CD14-positive monocyte (primary cell): ENCODE measurements at regions not wholly inside any gene's neighbourhood (a gene's known extent, or its start where the extent isn't known, plus 50 kb on each side); places are given as distances from the start of the nearest gene placed in this dataset.

Experiments used
- DNase-seq, 3 donors: peaks; one replicate each; pipeline ENCODE4 v3.0.0-alpha.2; 2011 to 2022
- H2AFZ ChIP-seq: 2 replicates; pipeline ENCODE4 v1.6.0; 2012; ENCODE audit warnings: mild to moderate bottlenecking, low read depth, low read length, inconsistent platforms; ENCODE audit not compliant: insufficient read depth, poor library complexity, severe bottlenecking
- H3K27ac ChIP-seq, 2 donors: 1 replicate in 1 of 2; 2 replicates in 1 of 2; pipeline ENCODE4 v1.5.1; 2012 to 2013; ENCODE audit warnings: low read length in 2 of 2, control low read depth in 1 of 2, inconsistent platforms in 1 of 2, low read depth in 1 of 2, mild to moderate bottlenecking in 1 of 2
- H3K27me3 ChIP-seq, 2 donors: one replicate each; pipeline versions ENCODE4 v1.6.0 to v1.6.1; 2011 to 2013; ENCODE audit warnings: low read length in 2 of 2; ENCODE audit not compliant: control insufficient read depth in 2 of 2, insufficient read depth in 2 of 2
- H3K36me3 ChIP-seq, 2 donors: replicated peaks in 1 of 2; 1 replicate in 1 of 2; 2 replicates in 1 of 2; pipeline versions ENCODE4 v1.5.1 to v1.6.1; 2012 to 2013; ENCODE audit warnings: low read length in 2 of 2, control low read depth in 1 of 2, inconsistent platforms in 1 of 2, mild to moderate bottlenecking in 1 of 2; ENCODE audit not compliant: insufficient read depth in 2 of 2, control insufficient read depth in 1 of 2
- H3K4me1 ChIP-seq, 2 donors: 1 replicate in 1 of 2; 2 replicates in 1 of 2; pipeline versions ENCODE4 v1.5.1 to v1.6.1; 2012 to 2013; ENCODE audit warnings: low read length in 2 of 2, control low read depth in 1 of 2, inconsistent platforms in 1 of 2, mild to moderate bottlenecking in 1 of 2, moderate library complexity in 1 of 2; ENCODE audit not compliant: insufficient read depth in 2 of 2, control insufficient read depth in 1 of 2
- H3K4me2 ChIP-seq: replicated peaks from 2 replicates; pipeline ENCODE3; 2012; ENCODE audit warnings: low read length, moderate library complexity, mild to moderate bottlenecking; ENCODE audit not compliant: poor library complexity, severe bottlenecking; ENCODE audit errors: extremely low read depth
- H3K4me3 ChIP-seq, 3 experiments: fragments of 200-600 bp in 1 of 3; sonication (generic) in 1 of 3; replicated peaks in 1 of 3; 1 replicate in 2 of 3; 2 replicates in 1 of 3; pipeline ENCODE4 v1.5.1; 2011 to 2013; ENCODE audit warnings: low read length in 3 of 3, mild to moderate bottlenecking in 3 of 3, control low read depth in 2 of 3, low read depth in 2 of 3, inconsistent platforms in 1 of 3, moderate library complexity in 1 of 3
- H3K79me2 ChIP-seq: 2 replicates; pipeline ENCODE4 v1.6.0; 2012; ENCODE audit warnings: mild to moderate bottlenecking, control low read depth, inconsistent platforms, low read length, moderate library complexity; ENCODE audit not compliant: insufficient read depth
- H3K9ac ChIP-seq: 2 replicates; pipeline ENCODE4 v1.6.0; 2017; ENCODE audit warnings: low read length, mild to moderate bottlenecking; ENCODE audit not compliant: insufficient read depth, poor library complexity, severe bottlenecking
- H3K9me3 ChIP-seq, 2 donors: replicated peaks in 1 of 2; 1 replicate in 1 of 2; 2 replicates in 1 of 2; pipeline versions ENCODE4 v1.5.1 to v1.6.1; 2012 to 2013; ENCODE audit warnings: low read length in 2 of 2, control low read depth in 1 of 2; ENCODE audit not compliant: control insufficient read depth in 1 of 2, insufficient read depth in 1 of 2
- H4K20me1 ChIP-seq: 2 replicates; pipeline ENCODE4 v1.6.0; 2012; ENCODE audit warnings: mild to moderate bottlenecking, low read length, control low read depth, moderate library complexity; ENCODE audit not compliant: insufficient read depth
- H3K27ac Mint-ChIP-seq, 7 donors: one replicate each; pipeline ENCODE4 v1.8.0; 2020; ENCODE audit warnings: mild to moderate bottlenecking in 7 of 7, mixed read lengths in 7 of 7, moderate library complexity in 6 of 7, inconsistent platforms in 2 of 7
- H3K27me3 Mint-ChIP-seq, 3 donors: one replicate each; pipeline ENCODE4 v1.8.0; 2021 to 2022; ENCODE audit warnings: low read depth in 3 of 3, mild to moderate bottlenecking in 3 of 3, mixed read lengths in 3 of 3, moderate library complexity in 3 of 3, inconsistent platforms in 1 of 3
- H3K36me3 Mint-ChIP-seq, 2 donors: one replicate each; pipeline ENCODE4 v1.8.0; 2020; ENCODE audit warnings: mixed read lengths in 2 of 2, inconsistent platforms in 1 of 2, mild to moderate bottlenecking in 1 of 2
- H3K4me1 Mint-ChIP-seq: one replicate; pipeline ENCODE4 v1.8.0; 2020; ENCODE audit warnings: mild to moderate bottlenecking, mixed read lengths
- H3K4me3 Mint-ChIP-seq, 2 donors: one replicate each; pipeline ENCODE4 v1.8.0; 2020; ENCODE audit warnings: mild to moderate bottlenecking in 2 of 2, mixed read lengths in 2 of 2, moderate library complexity in 1 of 2
- H3K9me3 Mint-ChIP-seq, 7 donors: one replicate each; pipeline ENCODE4 v1.8.0; 2020 to 2022; ENCODE audit warnings: mixed read lengths in 7 of 7, mild to moderate bottlenecking in 6 of 7, moderate library complexity in 6 of 7, inconsistent platforms in 2 of 7
- WGBS: methylation state at CpG from one replicate; pipeline ENCODE4 v1.1.5; 2013; ENCODE audit warnings: missing lambda C conversion rate; ENCODE audit not compliant: insufficient coverage; 5-methylcytosine and 5-hydroxymethylcytosine counted together
- intact Hi-C, 2 donors: fragments of 100-400 bp; cut with micrococcal nuclease; formaldehyde crosslinking; loops; one replicate each; pipeline versions ENCODE4 v1.15.0 to v1.15.1; 2023
- TF ChIP-seq, protein P1 (sequence below): fragments of 200-600 bp; IDR thresholded peaks from one replicate; pipeline ENCODE4 v1.8.0; 2022; ENCODE audit warnings: antibody characterized with exemption, mild to moderate bottlenecking

DNA sequence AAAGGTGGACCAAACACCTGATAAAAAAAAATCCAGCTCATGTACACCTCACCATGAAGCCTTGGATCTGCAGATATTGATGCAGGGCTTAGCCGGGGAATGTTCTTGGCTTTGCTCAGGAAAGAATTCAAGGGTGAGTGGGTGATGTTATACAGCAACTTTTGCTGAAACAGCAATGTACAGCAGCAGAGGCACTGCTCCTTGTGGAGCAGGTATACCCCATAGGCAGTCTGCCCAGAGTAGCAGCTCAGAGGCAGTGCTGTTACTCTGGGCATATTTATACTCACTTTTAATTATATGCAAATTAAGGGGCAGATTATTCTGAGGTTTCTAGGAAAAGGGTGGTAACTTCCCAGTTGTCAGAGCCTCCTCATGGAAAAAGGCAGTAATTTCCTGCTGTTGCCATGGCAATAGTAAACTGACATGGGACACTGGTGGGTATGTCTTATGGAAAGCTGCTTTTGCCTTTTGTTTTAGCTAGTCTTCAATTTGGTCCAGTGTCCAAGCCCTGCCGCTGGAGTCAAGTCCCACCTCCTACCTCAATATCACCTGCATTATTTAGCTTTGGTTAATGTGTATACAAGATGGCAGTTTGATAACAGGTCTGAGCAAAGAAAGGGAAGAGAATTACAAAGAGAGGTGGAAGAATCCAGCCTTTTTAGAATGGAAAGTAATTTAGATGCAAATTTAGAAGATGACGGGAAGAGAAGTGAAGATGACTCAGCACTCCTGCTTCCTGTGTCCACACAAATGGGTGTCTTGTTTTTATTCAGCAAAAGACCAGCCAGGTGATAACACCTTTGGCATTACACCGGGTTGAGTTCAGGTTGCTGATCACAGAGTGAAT, 110.1 kb upstream of the JAG1 start:
- H3K36me3 Mint-ChIP-seq = no peaks in the 10 kb centered on the region
- no peak for DNase-seq
- H3K36me3 ChIP-seq = no peaks in the 10 kb centered on the region

DNA sequence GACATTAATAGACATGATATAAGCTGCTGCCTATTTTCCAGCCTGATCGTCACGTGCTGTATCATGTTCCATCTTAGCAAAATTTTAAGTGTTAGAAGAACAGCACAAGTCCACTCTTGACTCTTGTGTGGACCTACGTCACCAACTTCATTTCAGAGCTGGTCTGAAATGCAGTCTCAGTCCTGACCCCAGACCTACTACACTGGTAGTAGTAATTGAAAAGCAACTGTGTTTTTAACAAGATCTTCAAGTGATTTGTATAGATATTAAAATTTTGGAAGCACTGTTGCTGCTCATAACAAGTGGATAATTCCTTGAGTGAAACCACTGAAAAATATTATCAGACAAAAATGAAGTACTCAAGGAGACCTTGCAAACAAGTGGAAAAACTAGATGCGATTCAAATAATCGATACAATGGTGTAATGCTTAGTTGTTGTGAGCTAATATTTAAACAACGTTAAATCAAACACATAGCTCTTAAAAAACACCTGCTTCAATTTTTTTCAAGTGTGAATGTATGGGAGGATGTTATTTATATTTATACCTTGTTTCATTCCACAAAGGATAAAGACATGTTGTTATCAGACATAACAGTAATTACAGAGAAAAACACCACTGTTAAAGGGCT, 110.9 kb upstream of the JAG1 start:
- Histone ChIP-seq H3K4me2 (no peak overlapping the region), H3K27ac (no peak overlapping the region), H3K36me3 (no peaks in the 10 kb centered on the region), H4K20me1 (no peaks in the 10 kb centered on the region), H3K9me3 (no peaks in the 10 kb centered on the region), H3K79me2 (no peaks in the 10 kb centered on the region), H2AFZ (no peak overlapping the region), H3K4me1 (no peaks in the 10 kb centered on the region), H3K9ac (no peak overlapping the region), H3K27me3 (peaks cover 0 to 2% of the 10 kb centered on the region in 2 donors), H3K4me3 (no peak overlapping the region)
- H3K9me3 Mint-ChIP-seq = peaks cover 0 to 1% (median 0%) of the 10 kb centered on the region in 7 donors
- peaks cover 2% of the 10 kb centered on the region for H3K4me1 Mint-ChIP-seq
- peaks cover 0 to 4% (median 3%) of the 10 kb centered on the region in 3 donors for H3K27me3 Mint-ChIP-seq
- TF ChIP-seq, protein P1, sequence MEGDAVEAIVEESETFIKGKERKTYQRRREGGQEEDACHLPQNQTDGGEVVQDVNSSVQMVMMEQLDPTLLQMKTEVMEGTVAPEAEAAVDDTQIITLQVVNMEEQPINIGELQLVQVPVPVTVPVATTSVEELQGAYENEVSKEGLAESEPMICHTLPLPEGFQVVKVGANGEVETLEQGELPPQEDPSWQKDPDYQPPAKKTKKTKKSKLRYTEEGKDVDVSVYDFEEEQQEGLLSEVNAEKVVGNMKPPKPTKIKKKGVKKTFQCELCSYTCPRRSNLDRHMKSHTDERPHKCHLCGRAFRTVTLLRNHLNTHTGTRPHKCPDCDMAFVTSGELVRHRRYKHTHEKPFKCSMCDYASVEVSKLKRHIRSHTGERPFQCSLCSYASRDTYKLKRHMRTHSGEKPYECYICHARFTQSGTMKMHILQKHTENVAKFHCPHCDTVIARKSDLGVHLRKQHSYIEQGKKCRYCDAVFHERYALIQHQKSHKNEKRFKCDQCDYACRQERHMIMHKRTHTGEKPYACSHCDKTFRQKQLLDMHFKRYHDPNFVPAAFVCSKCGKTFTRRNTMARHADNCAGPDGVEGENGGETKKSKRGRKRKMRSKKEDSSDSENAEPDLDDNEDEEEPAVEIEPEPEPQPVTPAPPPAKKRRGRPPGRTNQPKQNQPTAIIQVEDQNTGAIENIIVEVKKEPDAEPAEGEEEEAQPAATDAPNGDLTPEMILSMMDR = no peak
- intact Hi-C loops = no loop called here
- H3K27ac Mint-ChIP-seq = no peak overlapping the region
- no peak overlapping the region for H3K4me3 Mint-ChIP-seq
- WGBS = 90% methylated on average over 3 of the region's 6 CpGs
- no peak for DNase-seq
- no peaks in the 10 kb centered on the region for H3K36me3 Mint-ChIP-seq

More for the DNA sequence above, 110.1 kb upstream of the JAG1 start:
- Histone ChIP-seq H3K79me2 (no peaks in the 10 kb centered on the region), H3K9me3 (no peaks in the 10 kb centered on the region), H4K20me1 (no peaks in the 10 kb centered on the region), H3K4me1 (no peaks in the 10 kb centered on the region), H3K27me3 (peaks cover 0 to 2% of the 10 kb centered on the region in 2 donors), H3K4me3 (no peak overlapping the region), H2AFZ (no peak overlapping the region), H3K27ac (no peak overlapping the region), H3K9ac (no peak overlapping the region), H3K4me2 (no peak overlapping the region)
- Mint-ChIP-seq H3K4me3 (no peak overlapping the region), H3K27ac (no peak overlapping the region), H3K27me3 (peaks cover 0 to 4% (median 3%) of the 10 kb centered on the region in 3 donors), H3K9me3 (no peaks in the 10 kb centered on the region), H3K4me1 (peaks cover 2% of the 10 kb centered on the region)
- TF ChIP-seq, protein P1 = no peak
- intact Hi-C loops = no loop called here
- WGBS = 100% methylated on average over 2 of the region's 4 CpGs
